HG03039 (cell line): ENCODE measurements at regions not wholly inside any gene's neighbourhood (a gene's known extent, or its start where the extent isn't known, plus 50 kb on each side); places are given as distances from the start of the nearest gene placed in this dataset.
"Not testable (repeated sequence)": the region's sequence is repeated elsewhere in the genome, so short reads cannot be mapped to it uniquely, and the experiment has no call there.

ENCODE experiments used
- ATAC-seq: cut with Tn5 transposase; IDR thresholded peaks from one replicate; pipeline ENCODE4 v1.9.1; 2021; ENCODE audit warnings: mild to moderate bottlenecking, moderate library complexity; ENCODE audit not compliant: unreplicated experiment

- ATAC-seq: no peak
Measured at GRCh38 chr3:115385774-115386730, 237.3 kb upstream of the GAP43 start.

GRCh38 chr3:115388166-115388565, 235.1 kb upstream of the GAP43 start:
- no peak for ATAC-seq

- ATAC-seq: no peak
Measured at GRCh38 chr3:115388811-115389210, 234.5 kb upstream of the GAP43 start.

GRCh38 chr3:115396801-115397200, 226.5 kb upstream of the GAP43 start:
- no peak for ATAC-seq

- no peak for ATAC-seq
Measured at GRCh38 chr3:115397433-115397832, 225.9 kb upstream of the GAP43 start.

- no peak for ATAC-seq
Measured at GRCh38 chr3:115398506-115398905, 224.8 kb upstream of the GAP43 start.

GRCh38 chr3:115399750-115400149, 223.6 kb upstream of the GAP43 start:
- ATAC-seq: no peak

- ATAC-seq: no peak
Measured at GRCh38 chr3:115401298-115401697, 222.0 kb upstream of the GAP43 start.

GRCh38 chr3:115401851-115402501, 221.3 kb upstream of the GAP43 start:
- ATAC-seq: no peak

- no peak for ATAC-seq
Measured at GRCh38 chr3:115402651-115403050, 220.7 kb upstream of the GAP43 start.

GRCh38 chr3:115403786-115404185, 219.5 kb upstream of the GAP43 start:
- ATAC-seq: no peak

GRCh38 chr3:115409596-115409995, 213.7 kb upstream of the GAP43 start:
- no peak for ATAC-seq

GRCh38 chr3:115414610-115415009, 208.7 kb upstream of the GAP43 start:
- not testable (repeated sequence) for ATAC-seq

- no peak for ATAC-seq
Measured at GRCh38 chr3:115415246-115415996, 207.9 kb upstream of the GAP43 start.

- no peak for ATAC-seq
Measured at GRCh38 chr3:115418583-115418982, 204.7 kb upstream of the GAP43 start.

- no peak for ATAC-seq
Measured at GRCh38 chr3:115420086-115420485, 203.2 kb upstream of the GAP43 start.

- no peak for ATAC-seq
Measured at GRCh38 chr3:115423170-115423569, 200.1 kb upstream of the GAP43 start.

GRCh38 chr3:115428841-115429240, 194.5 kb upstream of the GAP43 start:
- ATAC-seq: no peak

GRCh38 chr3:115436767-115437301, 186.5 kb upstream of the GAP43 start:
- no peak for ATAC-seq

GRCh38 chr3:115438799-115439198, 184.5 kb upstream of the GAP43 start:
- ATAC-seq: no peak

GRCh38 chr3:115445559-115445958, 177.8 kb upstream of the GAP43 start:
- ATAC-seq: no peak
